ENCODE measurements at regions not wholly inside any gene's neighbourhood (a gene's known extent, or its start where the extent isn't known, plus 50 kb on each side); places are given as distances from the start of the nearest gene placed in this dataset.

GRCh38 chr11:29305456-29306232, 711.2 kb downstream of the KCNA4 start:
- no peaks in the 10 kb centered on the region for H3K4me1 Mint-ChIP-seq
- ATAC-seq (replicated peaks; ENCODE audit: extremely low read depth, poor library complexity, severe bottlenecking) (no peak), DNase-seq (ENCODE audit: low spot score in 2 of 2) (no peak)
- H3K4me3 Mint-ChIP-seq, result no peak overlapping the region
- no peaks in the 10 kb centered on the region for H3K27me3 Mint-ChIP-seq
- no peak overlapping the region for H3K27ac Mint-ChIP-seq (ENCODE audit: low read depth)
- H3K36me3 Mint-ChIP-seq (ENCODE audit: insufficient read depth), result no peaks in the 10 kb centered on the region
- peaks cover 17% of the 10 kb centered on the region for H3K9me3 Mint-ChIP-seq

GRCh38 chr11:29300420-29300819, 716.4 kb downstream of the KCNA4 start:
- DNase-seq (ENCODE audit: low spot score in 2 of 2), result no peak

GRCh38 chr11:29296680-29297079, 720.1 kb downstream of the KCNA4 start:
- Mint-ChIP-seq H3K36me3 (ENCODE audit: insufficient read depth) (no peaks in the 10 kb centered on the region), H3K4me1 (no peaks in the 10 kb centered on the region), H3K27ac (ENCODE audit: low read depth) (no peak overlapping the region), H3K27me3 (no peaks in the 10 kb centered on the region), H3K9me3 (peaks cover 14% of the 10 kb centered on the region), H3K4me3 (no peak overlapping the region)
- ATAC-seq (replicated peaks; ENCODE audit: extremely low read depth, poor library complexity, severe bottlenecking) (no peak), DNase-seq (ENCODE audit: low spot score in 2 of 2) (no peak)

More at GRCh38 chr11:29300420-29300819, 716.4 kb downstream of the KCNA4 start:
- H3K4me1 Mint-ChIP-seq, result no peaks in the 10 kb centered on the region
- no peak overlapping the region for H3K4me3 Mint-ChIP-seq
- H3K36me3 Mint-ChIP-seq (ENCODE audit: insufficient read depth), result no peaks in the 10 kb centered on the region
- no peak overlapping the region for H3K27ac Mint-ChIP-seq (ENCODE audit: low read depth)
- H3K9me3 Mint-ChIP-seq, result peaks cover 20% of the 10 kb centered on the region
- ATAC-seq (replicated peaks; ENCODE audit: extremely low read depth, poor library complexity, severe bottlenecking), result no peak
- H3K27me3 Mint-ChIP-seq, result no peaks in the 10 kb centered on the region

- no peaks in the 10 kb centered on the region for H3K4me1 Mint-ChIP-seq
- H3K27me3 Mint-ChIP-seq, result no peaks in the 10 kb centered on the region
- H3K36me3 Mint-ChIP-seq (ENCODE audit: insufficient read depth), result no peaks in the 10 kb centered on the region
- H3K4me3 Mint-ChIP-seq, result no peak overlapping the region
- H3K9me3 Mint-ChIP-seq, result peaks cover 7% of the 10 kb centered on the region
- no peak for ATAC-seq (replicated peaks; ENCODE audit: extremely low read depth, poor library complexity, severe bottlenecking)
- no peak overlapping the region for H3K27ac Mint-ChIP-seq (ENCODE audit: low read depth)
- DNase-seq (ENCODE audit: low spot score in 2 of 2), result no peak
Observed at GRCh38 chr11:29293825-29294224, 723.0 kb downstream of the KCNA4 start.

GRCh38 chr11:29282088-29282487, 734.7 kb downstream of the KCNA4 start:
- ATAC-seq (replicated peaks; ENCODE audit: extremely low read depth, poor library complexity, severe bottlenecking) (no peak), DNase-seq (ENCODE audit: low spot score in 2 of 2) (no peak)
- no peak overlapping the region for H3K4me3 Mint-ChIP-seq
- H3K4me1 Mint-ChIP-seq, result no peaks in the 10 kb centered on the region
- H3K36me3 Mint-ChIP-seq (ENCODE audit: insufficient read depth), result peaks cover 1% of the 10 kb centered on the region
- no peaks in the 10 kb centered on the region for H3K27me3 Mint-ChIP-seq
- no peak overlapping the region for H3K27ac Mint-ChIP-seq (ENCODE audit: low read depth)
- peaks cover 28% of the 10 kb centered on the region for H3K9me3 Mint-ChIP-seq

GRCh38 chr11:29281271-29281777, 735.5 kb downstream of the KCNA4 start:
- Mint-ChIP-seq H3K4me1 (no peaks in the 10 kb centered on the region), H3K27me3 (no peaks in the 10 kb centered on the region), H3K9me3 (peaks cover 29% of the 10 kb centered on the region), H3K36me3 (ENCODE audit: insufficient read depth) (peaks cover 1% of the 10 kb centered on the region), H3K27ac (ENCODE audit: low read depth) (no peak overlapping the region), H3K4me3 (no peak overlapping the region)
- DNase-seq (ENCODE audit: low spot score in 2 of 2) (no peak), ATAC-seq (replicated peaks; ENCODE audit: extremely low read depth, poor library complexity, severe bottlenecking) (no peak)

GRCh38 chr11:29280452-29280851, 736.4 kb downstream of the KCNA4 start:
- H3K27me3 Mint-ChIP-seq, result no peaks in the 10 kb centered on the region
- DNase-seq (ENCODE audit: low spot score in 2 of 2) (no peak), ATAC-seq (replicated peaks; ENCODE audit: extremely low read depth, poor library complexity, severe bottlenecking) (no peak)
- H3K4me1 Mint-ChIP-seq, result no peaks in the 10 kb centered on the region
- no peak overlapping the region for H3K4me3 Mint-ChIP-seq
- H3K36me3 Mint-ChIP-seq (ENCODE audit: insufficient read depth), result peaks cover 1% of the 10 kb centered on the region
- peaks cover 31% of the 10 kb centered on the region for H3K9me3 Mint-ChIP-seq
- H3K27ac Mint-ChIP-seq (ENCODE audit: low read depth), result no peak overlapping the region

GRCh38 chr11:29279716-29280115, 737.1 kb downstream of the KCNA4 start:
- DNase-seq (ENCODE audit: low spot score in 2 of 2), result no peak
- Mint-ChIP-seq H3K36me3 (ENCODE audit: insufficient read depth) (peaks cover 1% of the 10 kb centered on the region), H3K27ac (ENCODE audit: low read depth) (no peak overlapping the region), H3K9me3 (peaks cover 37% of the 10 kb centered on the region), H3K4me1 (no peaks in the 10 kb centered on the region), H3K27me3 (no peaks in the 10 kb centered on the region), H3K4me3 (no peak overlapping the region)
- ATAC-seq (replicated peaks; ENCODE audit: extremely low read depth, poor library complexity, severe bottlenecking), result no peak

- DNase-seq (ENCODE audit: low spot score in 2 of 2), result no peak
- no peaks in the 10 kb centered on the region for H3K27me3 Mint-ChIP-seq
- H3K4me3 Mint-ChIP-seq, result no peak overlapping the region
- H3K9me3 Mint-ChIP-seq, result peaks cover 20% of the 10 kb centered on the region
- H3K27ac Mint-ChIP-seq (ENCODE audit: low read depth), result no peak overlapping the region
- peaks cover 2% of the 10 kb centered on the region for H3K36me3 Mint-ChIP-seq (ENCODE audit: insufficient read depth)
- no peak for ATAC-seq (replicated peaks; ENCODE audit: extremely low read depth, poor library complexity, severe bottlenecking)
- no peaks in the 10 kb centered on the region for H3K4me1 Mint-ChIP-seq
Observed at GRCh38 chr11:29272019-29272654, 744.7 kb downstream of the KCNA4 start.

GRCh38 chr11:29271616-29272015, 745.2 kb downstream of the KCNA4 start:
- no peaks in the 10 kb centered on the region for H3K27me3 Mint-ChIP-seq
- H3K4me1 Mint-ChIP-seq, result no peaks in the 10 kb centered on the region
- ATAC-seq (replicated peaks; ENCODE audit: extremely low read depth, poor library complexity, severe bottlenecking) (no peak), DNase-seq (ENCODE audit: low spot score in 2 of 2) (no peak)
- H3K36me3 Mint-ChIP-seq (ENCODE audit: insufficient read depth), result peaks cover 2% of the 10 kb centered on the region
- no peak overlapping the region for H3K4me3 Mint-ChIP-seq
- H3K27ac Mint-ChIP-seq (ENCODE audit: low read depth), result no peak overlapping the region
- peaks cover 20% of the 10 kb centered on the region for H3K9me3 Mint-ChIP-seq

- H3K9me3 Mint-ChIP-seq, result peaks cover 6% of the 10 kb centered on the region
- H3K27me3 Mint-ChIP-seq, result no peaks in the 10 kb centered on the region
- DNase-seq (ENCODE audit: low spot score in 2 of 2) (no peak), ATAC-seq (replicated peaks; ENCODE audit: extremely low read depth, poor library complexity, severe bottlenecking) (no peak)
- H3K4me3 Mint-ChIP-seq, result no peak overlapping the region
- H3K36me3 Mint-ChIP-seq (ENCODE audit: insufficient read depth), result peaks cover 2% of the 10 kb centered on the region
- no peak overlapping the region for H3K27ac Mint-ChIP-seq (ENCODE audit: low read depth)
- no peaks in the 10 kb centered on the region for H3K4me1 Mint-ChIP-seq
Observed at GRCh38 chr11:29268733-29269132, 748.1 kb downstream of the KCNA4 start.

- Mint-ChIP-seq H3K27ac (ENCODE audit: low read depth) (no peak overlapping the region), H3K4me1 (no peaks in the 10 kb centered on the region), H3K36me3 (ENCODE audit: insufficient read depth) (peaks cover 2% of the 10 kb centered on the region), H3K27me3 (no peaks in the 10 kb centered on the region), H3K4me3 (no peak overlapping the region), H3K9me3 (peaks cover 6% of the 10 kb centered on the region)
- ATAC-seq (replicated peaks; ENCODE audit: extremely low read depth, poor library complexity, severe bottlenecking) (no peak), DNase-seq (ENCODE audit: low spot score in 2 of 2) (no peak)
Observed at GRCh38 chr11:29265792-29266191, 751.0 kb downstream of the KCNA4 start.

- no peak overlapping the region for H3K4me3 Mint-ChIP-seq
- DNase-seq (ENCODE audit: low spot score in 2 of 2) (no peak), ATAC-seq (replicated peaks; ENCODE audit: extremely low read depth, poor library complexity, severe bottlenecking) (no peak)
- peaks cover 6% of the 10 kb centered on the region for H3K9me3 Mint-ChIP-seq
- H3K4me1 Mint-ChIP-seq, result no peaks in the 10 kb centered on the region
- H3K36me3 Mint-ChIP-seq (ENCODE audit: insufficient read depth), result peaks cover 2% of the 10 kb centered on the region
- no peak overlapping the region for H3K27ac Mint-ChIP-seq (ENCODE audit: low read depth)
- no peaks in the 10 kb centered on the region for H3K27me3 Mint-ChIP-seq
Observed at GRCh38 chr11:29265381-29265780, 751.4 kb downstream of the KCNA4 start.

Data from central memory CD8-positive, alpha-beta T cell (primary cell).